ENCODE measurements at regions not wholly inside any gene's neighbourhood (a gene's known extent, or its start where the extent isn't known, plus 50 kb on each side); places are given as distances from the start of the nearest gene placed in this dataset.

GRCh38 chr12:124696693-124697476, 129.5 kb upstream of the NCOR2 start:
- no peaks in the 10 kb centered on the region for H3K9me2 ChIP-seq (ENCODE audit: insufficient read depth)
- no peaks in the 10 kb centered on the region; the same call in 1 of the 2 replicates for H3F3A ChIP-seq (ENCODE audit: insufficient read depth, low read depth)
- H3K4me1 ChIP-seq (replicated peaks; ENCODE audit: insufficient read depth): peaks cover 18% of the 10 kb centered on the region
- ChIA-PET POLR2A (ENCODE audit: unreplicated experiment) (no interaction called here), CTCF (no interaction called here)
- no peaks in the 10 kb centered on the region for H3K27me3 ChIP-seq (ENCODE audit: insufficient read depth, low read depth)
- no peak for DNase-seq
- no peaks in the 10 kb centered on the region for H3K9me3 ChIP-seq (ENCODE audit: insufficient read depth, low read depth)
- H3K4me3 ChIP-seq: no peak overlapping the region
- no peaks in the 10 kb centered on the region for H3K79me2 ChIP-seq (ENCODE audit: low read depth)
- TF ChIP-seq EZH2 (IDR thresholded peaks at IDR 0.05; ENCODE audit: low read depth) (no peak), CTCF (conservative IDR thresholded peaks at IDR 0.05) (no peak)
- no peaks in the 10 kb centered on the region for H4K20me1 ChIP-seq (ENCODE audit: insufficient read depth)
- H2AFZ ChIP-seq: no peak overlapping the region
- BruUV-seq (replicated peaks): no TSS peak
- no peak overlapping the region for H3K4me2 ChIP-seq
- H3K27ac ChIP-seq: no peak overlapping the region
- intact Hi-C loops (cut with micrococcal nuclease; ENCODE audit: unreplicated experiment): no loop called here
- H3K36me3 ChIP-seq (ENCODE audit: low read depth): no peaks in the 10 kb centered on the region

GRCh38 chr12:124695861-124696260, 128.4 kb upstream of the NCOR2 start:
- Histone ChIP-seq H3K36me3 (ENCODE audit: low read depth) (no peaks in the 10 kb centered on the region), H3K27ac (no peak overlapping the region), H3K4me3 (no peak overlapping the region), H3K9me3 (ENCODE audit: insufficient read depth, low read depth) (no peaks in the 10 kb centered on the region), H3K4me2 (no peak overlapping the region), H3K9me2 (ENCODE audit: insufficient read depth) (no peaks in the 10 kb centered on the region), H2AFZ (no peak overlapping the region), H3K79me2 (ENCODE audit: low read depth) (no peaks in the 10 kb centered on the region), H3K27me3 (ENCODE audit: insufficient read depth, low read depth) (no peaks in the 10 kb centered on the region), H3F3A (ENCODE audit: insufficient read depth, low read depth) (no peaks in the 10 kb centered on the region; the same call in 1 of the 2 replicates), H3K4me1 (replicated peaks; ENCODE audit: insufficient read depth) (peaks cover 11% of the 10 kb centered on the region), H4K20me1 (ENCODE audit: insufficient read depth) (no peaks in the 10 kb centered on the region)
- TF ChIP-seq CTCF (conservative IDR thresholded peaks at IDR 0.05) (no peak), EZH2 (IDR thresholded peaks at IDR 0.05; ENCODE audit: low read depth) (no peak)
- BruUV-seq (replicated peaks): no TSS peak
- intact Hi-C loops (cut with micrococcal nuclease; ENCODE audit: unreplicated experiment): no loop called here
- ChIA-PET POLR2A (ENCODE audit: unreplicated experiment) (no interaction called here), CTCF (interaction anchor here (0.6 kb wide), 1 partner anchor 52 kb away, joined by 12 read pairs; no protein-coding TSS in a partner anchor)
- no peak for DNase-seq

DNA sequence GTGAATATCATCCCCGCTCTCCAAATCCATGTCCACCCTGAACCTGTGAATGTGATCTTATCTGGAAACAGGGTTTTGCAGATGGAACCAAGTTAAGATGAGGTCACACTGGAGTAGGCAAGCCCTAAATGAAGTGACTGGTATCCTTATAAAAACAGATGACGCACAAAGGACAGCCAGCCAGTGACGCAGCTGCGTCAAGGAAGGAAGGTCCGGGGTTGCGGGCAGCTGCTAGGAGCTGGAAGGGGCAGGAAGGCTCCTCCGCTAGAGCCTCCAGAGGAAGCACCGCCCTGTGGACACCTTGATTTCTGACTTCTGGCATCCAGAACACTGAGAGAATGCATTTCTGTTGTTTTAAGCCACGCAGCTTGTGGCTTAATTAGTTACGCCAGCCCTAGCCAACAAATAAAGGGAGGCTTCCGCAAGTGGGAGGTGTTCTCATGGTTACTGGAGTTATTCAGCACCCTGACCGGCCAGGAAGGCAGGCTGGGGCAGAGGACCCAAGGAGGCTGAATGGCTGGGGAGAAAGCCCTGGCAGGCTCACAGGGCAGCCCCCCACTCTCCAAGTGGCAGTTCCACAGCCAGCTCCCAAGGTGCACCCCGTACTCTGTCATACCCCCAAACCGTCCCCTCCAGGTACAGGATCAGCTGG, 127.6 kb upstream of the NCOR2 start:
- no peak for TF ChIP-seq CTCF (conservative IDR thresholded peaks at IDR 0.05)
- no peak for TF ChIP-seq EZH2 (IDR thresholded peaks at IDR 0.05; ENCODE audit: low read depth)
- Histone ChIP-seq H3K27me3 (ENCODE audit: insufficient read depth, low read depth) (no peaks in the 10 kb centered on the region), H3K79me2 (ENCODE audit: low read depth) (no peaks in the 10 kb centered on the region), H3K27ac (no peak overlapping the region), H3K4me2 (peak overlapping the region; percentile 25; the same call in 1 of the 2 replicates), H3K36me3 (ENCODE audit: low read depth) (no peaks in the 10 kb centered on the region), H2AFZ (no peak overlapping the region), H3K4me1 (replicated peaks; ENCODE audit: insufficient read depth) (peaks cover 4% of the 10 kb centered on the region; the same call in 1 of the 2 replicates), H3F3A (ENCODE audit: insufficient read depth, low read depth) (no peaks in the 10 kb centered on the region; the same call in 1 of the 2 replicates), H3K9me3 (ENCODE audit: insufficient read depth, low read depth) (no peaks in the 10 kb centered on the region), H4K20me1 (ENCODE audit: insufficient read depth) (no peaks in the 10 kb centered on the region), H3K4me3 (no peak overlapping the region), H3K9me2 (ENCODE audit: insufficient read depth) (no peaks in the 10 kb centered on the region)
- DNase-seq: peak; percentile 51 to 79
- POLR2A ChIA-PET (ENCODE audit: unreplicated experiment): no interaction called here
- BruUV-seq (replicated peaks): no TSS peak
- intact Hi-C loops (cut with micrococcal nuclease; ENCODE audit: unreplicated experiment): no loop called here
- CTCF ChIA-PET: no interaction called here
